ENCODE measurements at regions not wholly inside any gene's neighbourhood (a gene's known extent, or its start where the extent isn't known, plus 50 kb on each side); places are given as distances from the start of the nearest gene placed in this dataset.

GRCh38 chr10:78255796-78256638 lies 222.4 kb downstream of the RPS24 start:
- intact Hi-C loops (cut with DNase I), result no loop called here
- peak in 1 of 4 donors; percentile 78 for DNase-seq
- peak; percentile 89 for ATAC-seq

DNA sequence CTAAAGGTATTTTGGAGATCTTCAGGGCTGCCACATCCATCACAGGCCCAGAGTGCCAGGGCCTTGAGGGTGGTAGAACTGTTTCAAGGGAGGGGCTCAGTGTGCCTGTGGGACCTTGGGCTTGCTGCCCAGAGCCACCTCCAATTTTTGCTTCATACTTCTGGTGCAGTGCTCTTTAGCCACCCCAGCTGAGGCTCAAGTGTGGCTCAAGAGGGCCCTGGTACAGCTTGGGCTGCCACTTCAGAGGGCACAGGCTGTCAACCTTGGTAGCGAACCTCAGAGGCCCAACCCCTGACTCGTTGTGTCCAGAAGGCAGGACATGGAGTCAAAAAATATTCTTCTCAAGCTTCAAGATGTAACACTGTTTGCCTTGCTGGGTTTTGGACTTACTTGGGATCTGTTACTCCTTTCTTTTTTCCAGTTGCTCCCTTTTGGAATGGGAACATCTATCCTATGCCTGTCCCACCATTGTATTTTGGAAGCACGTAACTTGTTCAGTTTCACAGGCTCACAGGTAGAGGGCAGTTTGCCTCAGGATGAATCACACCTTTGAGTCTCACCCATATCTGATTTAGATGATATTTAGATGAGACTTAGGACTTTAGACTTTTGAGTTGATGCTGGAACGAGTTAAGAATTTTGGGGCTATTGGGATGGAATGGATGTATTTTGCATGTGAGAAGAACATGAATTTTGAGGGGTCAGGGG lies 224.8 kb downstream of the RPS24 start:
- TF ChIP-seq CTCF (IDR thresholded peaks at IDR 0.05), result no peak
- H3K36me3 ChIP-seq, result no peaks in the 10 kb centered on the region
- H3K9me3 ChIP-seq, result no peaks in the 10 kb centered on the region
- H3K4me1 ChIP-seq, result peaks cover 11 to 55% of the 10 kb centered on the region in 2 donors
- peak overlapping the region in 1 of 2 donors; percentile 68 for H3K27ac ChIP-seq
- H3K4me3 ChIP-seq, result no peak overlapping the region
- ATAC-seq (peak; percentile 71), DNase-seq (peak in 1 of 4 donors; percentile 68)
- no peaks in the 10 kb centered on the region for H3K27me3 ChIP-seq
- intact Hi-C loops (cut with DNase I), result no loop called here

More at GRCh38 chr10:78255796-78256638, 222.4 kb downstream of the RPS24 start:
- Histone ChIP-seq H3K27ac (peak overlapping the region; percentile 36 to 87), H3K4me3 (no peak overlapping the region), H3K9me3 (no peaks in the 10 kb centered on the region), H3K4me1 (peaks cover 11 to 60% of the 10 kb centered on the region in 2 donors), H3K36me3 (no peaks in the 10 kb centered on the region), H3K27me3 (no peaks in the 10 kb centered on the region)
- no peak for TF ChIP-seq CTCF (IDR thresholded peaks at IDR 0.05)

- ATAC-seq (no peak), DNase-seq (peak in 1 of 4 donors; percentile 38)
- Histone ChIP-seq H3K4me1 (peaks cover 11 to 49% of the 10 kb centered on the region in 2 donors), H3K36me3 (no peaks in the 10 kb centered on the region), H3K27ac (peak overlapping the region in 1 of 2 donors; percentile 68), H3K27me3 (no peaks in the 10 kb centered on the region), H3K9me3 (no peaks in the 10 kb centered on the region), H3K4me3 (no peak overlapping the region)
- intact Hi-C loops (cut with DNase I), result no loop called here
- no peak for TF ChIP-seq CTCF (IDR thresholded peaks at IDR 0.05)
These were observed 225.7 kb downstream of the RPS24 start for GRCh38 chr10:78259391-78259790.

GRCh38 chr10:78260141-78260540 lies 226.5 kb downstream of the RPS24 start:
- intact Hi-C loops (cut with DNase I), result no loop called here
- TF ChIP-seq CTCF (IDR thresholded peaks at IDR 0.05), result no peak
- peaks cover 11 to 46% of the 10 kb centered on the region in 2 donors for H3K4me1 ChIP-seq
- DNase-seq (peak in 1 of 4 donors; percentile 47), ATAC-seq (no peak)
- H3K4me3 ChIP-seq, result no peak overlapping the region
- no peaks in the 10 kb centered on the region for H3K27me3 ChIP-seq
- no peaks in the 10 kb centered on the region for H3K9me3 ChIP-seq
- no peaks in the 10 kb centered on the region for H3K36me3 ChIP-seq
- H3K27ac ChIP-seq, result no peak overlapping the region

- H3K27ac ChIP-seq, result no peak overlapping the region
- H3K9me3 ChIP-seq, result no peaks in the 10 kb centered on the region
- H3K27me3 ChIP-seq, result no peaks in the 10 kb centered on the region
- no peak overlapping the region for H3K4me3 ChIP-seq
- no peaks in the 10 kb centered on the region for H3K36me3 ChIP-seq
- ATAC-seq, result no peak
- intact Hi-C loops (cut with DNase I), result no loop called here
- no peak for DNase-seq
- no peak for TF ChIP-seq CTCF (IDR thresholded peaks at IDR 0.05)
- peaks cover 8 to 41% of the 10 kb centered on the region in 2 donors for H3K4me1 ChIP-seq
These were observed 227.0 kb downstream of the RPS24 start for GRCh38 chr10:78260680-78261079.

All from left lung (tissue), 4 donors.